ENCODE measurements at regions not wholly inside any gene's neighbourhood (a gene's known extent, or its start where the extent isn't known, plus 50 kb on each side); places are given as distances from the start of the nearest gene placed in this dataset.

GRCh38 chr6:3607599-3607998 is 143.9 kb downstream of the PXDC1 start:
- no peak for DNase-seq (ENCODE audit: low read depth)
- H3K4me3 ChIP-seq (ENCODE audit: low read depth, low read length) = no peak overlapping the region
- TF ChIP-seq CTCF (IDR thresholded peaks at IDR 0.05; ENCODE audit: low read depth, low read length) = no peak
- TF ChIP-seq POLR2A (IDR thresholded peaks at IDR 0.05; ENCODE audit: extremely low read depth, insufficient read length) = no peak
- no peak for TF ChIP-seq MYC (IDR thresholded peaks at IDR 0.05; ENCODE audit: low read depth, low read length)
- TF ChIP-seq MAX (IDR thresholded peaks at IDR 0.05; ENCODE audit: low read depth, low read length) = no peak

GRCh38 chr6:3607171-3607570 is 144.3 kb downstream of the PXDC1 start:
- no peak overlapping the region for H3K4me3 ChIP-seq (ENCODE audit: low read depth, low read length)
- TF ChIP-seq MYC (IDR thresholded peaks at IDR 0.05; ENCODE audit: low read depth, low read length) (no peak), MAX (IDR thresholded peaks at IDR 0.05; ENCODE audit: low read depth, low read length) (no peak), CTCF (IDR thresholded peaks at IDR 0.05; ENCODE audit: low read depth, low read length) (no peak), POLR2A (IDR thresholded peaks at IDR 0.05; ENCODE audit: extremely low read depth, insufficient read length) (no peak)
- DNase-seq (ENCODE audit: low read depth) = no peak

- TF ChIP-seq MAX (IDR thresholded peaks at IDR 0.05; ENCODE audit: low read depth, low read length) = no peak
- no peak for TF ChIP-seq MYC (IDR thresholded peaks at IDR 0.05; ENCODE audit: low read depth, low read length)
- no peak for TF ChIP-seq POLR2A (IDR thresholded peaks at IDR 0.05; ENCODE audit: extremely low read depth, insufficient read length)
- TF ChIP-seq CTCF (IDR thresholded peaks at IDR 0.05; ENCODE audit: low read depth, low read length) = no peak
- H3K4me3 ChIP-seq (ENCODE audit: low read depth, low read length) = no peak overlapping the region
- DNase-seq (ENCODE audit: low read depth) = no peak
These were observed 146.7 kb upstream of the SLC22A23 start for GRCh38 chr6:3603340-3604130.

- TF ChIP-seq CTCF (IDR thresholded peaks at IDR 0.05; ENCODE audit: low read depth, low read length) = no peak
- no peak for TF ChIP-seq POLR2A (IDR thresholded peaks at IDR 0.05; ENCODE audit: extremely low read depth, insufficient read length)
- TF ChIP-seq MAX (IDR thresholded peaks at IDR 0.05; ENCODE audit: low read depth, low read length) = no peak
- no peak for TF ChIP-seq MYC (IDR thresholded peaks at IDR 0.05; ENCODE audit: low read depth, low read length)
- no peak overlapping the region for H3K4me3 ChIP-seq (ENCODE audit: low read depth, low read length)
- no peak for DNase-seq (ENCODE audit: low read depth)
These were observed 144.7 kb upstream of the SLC22A23 start for GRCh38 chr6:3601570-3601969.

- no peak for DNase-seq (ENCODE audit: low read depth)
- TF ChIP-seq CTCF (IDR thresholded peaks at IDR 0.05; ENCODE audit: low read depth, low read length) (no peak), POLR2A (IDR thresholded peaks at IDR 0.05; ENCODE audit: extremely low read depth, insufficient read length) (no peak), MAX (IDR thresholded peaks at IDR 0.05; ENCODE audit: low read depth, low read length) (no peak), MYC (IDR thresholded peaks at IDR 0.05; ENCODE audit: low read depth, low read length) (no peak)
- H3K4me3 ChIP-seq (ENCODE audit: low read depth, low read length) = no peak overlapping the region
These were observed 140.7 kb upstream of the SLC22A23 start for GRCh38 chr6:3597500-3598064.

All from NB4 (cell line).